ENCODE measurements at regions not wholly inside any gene's neighbourhood (a gene's known extent, or its start where the extent isn't known, plus 50 kb on each side); places are given as distances from the start of the nearest gene placed in this dataset.
A peak's percentile ranks its signal among the peaks of the same experiment; 100 is the strongest.

GRCh38 chr14:82636426-82636825 is 1102.8 kb upstream of the SEL1L start:
- Mint-ChIP-seq H3K36me3 (peaks cover 8% of the 10 kb centered on the region), H3K4me1 (no peaks in the 10 kb centered on the region), H3K9me3 (peaks cover 11 to 18% of the 10 kb centered on the region in 2 donors), H3K27ac (no peak overlapping the region), H3K27me3 (ENCODE audit: low read depth in 2 of 2) (no peaks in the 10 kb centered on the region), H3K4me3 (no peak overlapping the region)
- Histone ChIP-seq H3K27ac (ENCODE audit: low read length) (no peak overlapping the region), H3K4me1 (ENCODE audit: control insufficient read depth, insufficient read depth, low read length) (no peaks in the 10 kb centered on the region), H3K36me3 (ENCODE audit: control insufficient read depth, insufficient read depth, low read length) (no peaks in the 10 kb centered on the region), H3K27me3 (ENCODE audit: control insufficient read depth, insufficient read depth, low read length) (no peaks in the 10 kb centered on the region), H3K4me3 (ENCODE audit: low read length) (no peak overlapping the region), H3K9me3 (ENCODE audit: control insufficient read depth, insufficient read depth, low read length) (no peaks in the 10 kb centered on the region)
- ATAC-seq, result no peak
- no peak for DNase-seq
- intact Hi-C loops (cut with micrococcal nuclease), result no loop called here
- TF ChIP-seq, protein P1, sequence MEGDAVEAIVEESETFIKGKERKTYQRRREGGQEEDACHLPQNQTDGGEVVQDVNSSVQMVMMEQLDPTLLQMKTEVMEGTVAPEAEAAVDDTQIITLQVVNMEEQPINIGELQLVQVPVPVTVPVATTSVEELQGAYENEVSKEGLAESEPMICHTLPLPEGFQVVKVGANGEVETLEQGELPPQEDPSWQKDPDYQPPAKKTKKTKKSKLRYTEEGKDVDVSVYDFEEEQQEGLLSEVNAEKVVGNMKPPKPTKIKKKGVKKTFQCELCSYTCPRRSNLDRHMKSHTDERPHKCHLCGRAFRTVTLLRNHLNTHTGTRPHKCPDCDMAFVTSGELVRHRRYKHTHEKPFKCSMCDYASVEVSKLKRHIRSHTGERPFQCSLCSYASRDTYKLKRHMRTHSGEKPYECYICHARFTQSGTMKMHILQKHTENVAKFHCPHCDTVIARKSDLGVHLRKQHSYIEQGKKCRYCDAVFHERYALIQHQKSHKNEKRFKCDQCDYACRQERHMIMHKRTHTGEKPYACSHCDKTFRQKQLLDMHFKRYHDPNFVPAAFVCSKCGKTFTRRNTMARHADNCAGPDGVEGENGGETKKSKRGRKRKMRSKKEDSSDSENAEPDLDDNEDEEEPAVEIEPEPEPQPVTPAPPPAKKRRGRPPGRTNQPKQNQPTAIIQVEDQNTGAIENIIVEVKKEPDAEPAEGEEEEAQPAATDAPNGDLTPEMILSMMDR (IDR thresholded peaks at IDR 0.05), result no peak

DNA sequence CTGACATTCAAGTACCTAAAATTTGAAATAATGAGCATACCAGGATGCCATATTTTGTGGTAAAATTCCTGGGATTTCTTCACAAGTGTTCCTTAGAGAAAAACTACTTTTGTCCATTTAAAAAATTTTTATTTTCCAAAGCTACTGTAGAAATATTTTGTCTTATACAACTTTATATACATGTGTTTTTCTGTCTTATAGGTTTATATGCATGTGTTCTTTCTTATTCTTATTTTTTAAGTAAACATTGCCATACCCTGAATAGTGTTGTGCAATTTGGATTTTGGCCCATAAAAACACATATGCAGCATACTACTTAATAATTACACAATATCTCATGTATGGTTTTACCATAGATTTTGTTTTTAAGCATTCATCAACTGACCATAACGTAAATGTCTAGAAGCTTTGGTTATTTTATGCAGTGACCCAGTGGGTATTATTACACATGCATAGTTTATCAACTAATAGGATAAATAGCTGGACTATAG is 1107.4 kb upstream of the SEL1L start:
- H3K4me3 Mint-ChIP-seq, result no peak overlapping the region
- DNase-seq, result no peak
- no peak overlapping the region for H3K4me3 ChIP-seq (ENCODE audit: low read length)
- H3K4me1 Mint-ChIP-seq, result no peaks in the 10 kb centered on the region
- no peak for ATAC-seq
- no peak overlapping the region for H3K27ac Mint-ChIP-seq
- H3K27ac ChIP-seq (ENCODE audit: low read length), result no peak overlapping the region
- no peaks in the 10 kb centered on the region for H3K36me3 ChIP-seq (ENCODE audit: control insufficient read depth, insufficient read depth, low read length)
- no peaks in the 10 kb centered on the region for H3K36me3 Mint-ChIP-seq
- no peaks in the 10 kb centered on the region for H3K9me3 ChIP-seq (ENCODE audit: control insufficient read depth, insufficient read depth, low read length)
- no peaks in the 10 kb centered on the region for H3K4me1 ChIP-seq (ENCODE audit: control insufficient read depth, insufficient read depth, low read length)
- H3K9me3 Mint-ChIP-seq, result peaks cover 7 to 13% of the 10 kb centered on the region in 2 donors
- WGBS (ENCODE audit: insufficient coverage), result no CpG with 5 or more reads among the region's 1 CpG
- no peaks in the 10 kb centered on the region for H3K27me3 ChIP-seq (ENCODE audit: control insufficient read depth, insufficient read depth, low read length)
- intact Hi-C loops (cut with micrococcal nuclease), result no loop called here
- H3K27me3 Mint-ChIP-seq (ENCODE audit: low read depth in 2 of 2), result no peaks in the 10 kb centered on the region
- TF ChIP-seq, protein P1 (IDR thresholded peaks at IDR 0.05), result no peak

- Mint-ChIP-seq H3K4me3 (peak overlapping the region; percentile 37), H3K27ac (no peak overlapping the region)
- DNase-seq, result peak in 1 of 2 donors; percentile 11
Measured at GRCh38 chr14:82642425-82642824, 1108.8 kb upstream of the SEL1L start.

More at GRCh38 chr14:82642425-82642824, 1108.8 kb upstream of the SEL1L start:
- H3K36me3 Mint-ChIP-seq, result no peaks in the 10 kb centered on the region
- H3K27ac ChIP-seq (ENCODE audit: low read length), result no peak overlapping the region
- no peaks in the 10 kb centered on the region for H3K4me1 ChIP-seq (ENCODE audit: control insufficient read depth, insufficient read depth, low read length)
- intact Hi-C loops (cut with micrococcal nuclease), result no loop called here
- no peaks in the 10 kb centered on the region for H3K27me3 ChIP-seq (ENCODE audit: control insufficient read depth, insufficient read depth, low read length)
- H3K27me3 Mint-ChIP-seq (ENCODE audit: low read depth in 2 of 2), result no peaks in the 10 kb centered on the region
- peaks cover 7 to 13% of the 10 kb centered on the region in 2 donors for H3K9me3 Mint-ChIP-seq
- TF ChIP-seq, protein P1 (IDR thresholded peaks at IDR 0.05), result no peak
- no peaks in the 10 kb centered on the region for H3K9me3 ChIP-seq (ENCODE audit: control insufficient read depth, insufficient read depth, low read length)
- H3K4me1 Mint-ChIP-seq, result no peaks in the 10 kb centered on the region
- no peak overlapping the region for H3K4me3 ChIP-seq (ENCODE audit: low read length)
- no peak for ATAC-seq
- WGBS (ENCODE audit: insufficient coverage), result 80% methylated on average over 12 of the region's 15 CpGs
- no peaks in the 10 kb centered on the region for H3K36me3 ChIP-seq (ENCODE audit: control insufficient read depth, insufficient read depth, low read length)

Measured in natural killer cell (primary cell).